CD4-positive, alpha-beta T cell treated with Interferon alpha-2 for 1 hour (primary cell): ENCODE measurements at regions not wholly inside any gene's neighbourhood (a gene's known extent, or its start where the extent isn't known, plus 50 kb on each side); places are given as distances from the start of the nearest gene placed in this dataset.
A peak's percentile ranks its signal among the peaks of the same experiment; 100 is the strongest.

Experiments used
- DNase-seq, 2 donors: peaks; one replicate each; pipeline ENCODE4 v3.0.0-alpha.2; 2020 to 2022

GRCh38 chr1:208523007-208523406 is 278.8 kb upstream of the PLXNA2 start:
- no peak for DNase-seq

- no peak for DNase-seq
These were observed 280.2 kb upstream of the PLXNA2 start for GRCh38 chr1:208524376-208524775.

GRCh38 chr1:208524925-208525324 is 280.7 kb upstream of the PLXNA2 start:
- no peak for DNase-seq

GRCh38 chr1:208525417-208525816 is 281.2 kb upstream of the PLXNA2 start:
- no peak for DNase-seq

GRCh38 chr1:208526613-208527125 is 282.5 kb upstream of the PLXNA2 start:
- DNase-seq = no peak

- no peak for DNase-seq
These were observed 283.0 kb upstream of the PLXNA2 start for GRCh38 chr1:208527156-208527555.

GRCh38 chr1:208528578-208529240 is 284.5 kb upstream of the PLXNA2 start:
- no peak for DNase-seq

GRCh38 chr1:208531003-208531750 is 287.0 kb upstream of the PLXNA2 start:
- no peak for DNase-seq

GRCh38 chr1:208533746-208534598 is 289.8 kb upstream of the PLXNA2 start:
- no peak for DNase-seq

- DNase-seq = no peak
These were observed 290.4 kb upstream of the PLXNA2 start for GRCh38 chr1:208534599-208534897.

GRCh38 chr1:208534979-208535378 is 290.8 kb upstream of the PLXNA2 start:
- DNase-seq = no peak

GRCh38 chr1:208535511-208535910 is 291.3 kb upstream of the PLXNA2 start:
- DNase-seq = no peak

GRCh38 chr1:208536212-208536611 is 292.0 kb upstream of the PLXNA2 start:
- no peak for DNase-seq

- DNase-seq = no peak
These were observed 293.0 kb upstream of the PLXNA2 start for GRCh38 chr1:208537198-208537597.

- DNase-seq = no peak
These were observed 293.9 kb upstream of the PLXNA2 start for GRCh38 chr1:208538078-208538477.

- DNase-seq = no peak
These were observed 294.4 kb upstream of the PLXNA2 start for GRCh38 chr1:208538587-208538986.

GRCh38 chr1:208540724-208541123 is 296.5 kb upstream of the PLXNA2 start:
- no peak for DNase-seq

GRCh38 chr1:208541225-208541855 is 297.2 kb upstream of the PLXNA2 start:
- DNase-seq = peak in 1 of 2 donors; percentile 0

- DNase-seq = no peak
These were observed 298.1 kb upstream of the PLXNA2 start for GRCh38 chr1:208542309-208542708.

- no peak for DNase-seq
These were observed 299.9 kb upstream of the PLXNA2 start for GRCh38 chr1:208544053-208544452.

- DNase-seq = no peak
These were observed 300.6 kb upstream of the PLXNA2 start for GRCh38 chr1:208544794-208545193.

GRCh38 chr1:208551024-208551423 is 306.8 kb upstream of the PLXNA2 start:
- no peak for DNase-seq
